Calu3 (cell line): ENCODE measurements at regions not wholly inside any gene's neighbourhood (a gene's known extent, or its start where the extent isn't known, plus 50 kb on each side); places are given as distances from the start of the nearest gene placed in this dataset.

Experiments used
- BruUV-seq: library from RNA; stranded (reverse); fragments of 400-500 nt; replicated peaks from 2 replicates; lab custom pipeline; 2021; lab: Mats Ljungman, UMichigan
- CTCF ChIA-PET: fragments of 300-600 bp; sonication (Branson Sonifier 250); formaldehyde crosslinking; loops from one replicate; lab custom pipeline; 2022; ENCODE audit warnings: antibody characterized with exemption; lab: Charles Lee
- DNase-seq: peaks from one replicate; pipeline ENCODE4 v3.0.0; 2022
- H3K27ac Mint-ChIP-seq: one replicate; pipeline ENCODE4 v1.8.0; 2022; ENCODE audit warnings: mixed read lengths; ENCODE audit not compliant: unreplicated experiment
- H3K27me3 Mint-ChIP-seq: one replicate; pipeline ENCODE4 v1.8.0; 2022; ENCODE audit warnings: mixed read lengths; ENCODE audit not compliant: unreplicated experiment
- H3K36me3 Mint-ChIP-seq: one replicate; pipeline ENCODE4 v1.8.0; 2022; ENCODE audit warnings: mild to moderate bottlenecking, moderate library complexity, mixed read lengths; ENCODE audit not compliant: insufficient read depth, unreplicated experiment
- H3K4me1 Mint-ChIP-seq: one replicate; pipeline ENCODE4 v1.8.0; 2022; ENCODE audit warnings: mild to moderate bottlenecking, low read depth, mixed read lengths; ENCODE audit not compliant: unreplicated experiment
- H3K4me3 Mint-ChIP-seq: one replicate; pipeline ENCODE4 v1.8.0; 2022; ENCODE audit warnings: mild to moderate bottlenecking, low read depth, moderate library complexity, mixed read lengths; ENCODE audit not compliant: unreplicated experiment
- H3K9me3 Mint-ChIP-seq: one replicate; pipeline ENCODE4 v1.8.0; 2022; ENCODE audit warnings: low read depth, mixed read lengths; ENCODE audit not compliant: unreplicated experiment
- CTCF ChIP-seq: fragments of 200-600 bp; IDR thresholded peaks from one replicate; pipeline ENCODE4 v1.8.0; 2022; ENCODE audit warnings: antibody characterized with exemption; ENCODE audit not compliant: unreplicated experiment
- intact Hi-C: fragments of 100-400 bp; cut with micrococcal nuclease; formaldehyde crosslinking; loops from one replicate; pipeline ENCODE4 v1.10.0; 2022; ENCODE audit not compliant: unreplicated experiment

GRCh38 chr10:91073286-91073979 lies 147.0 kb upstream of the PCGF5 start:
- intact Hi-C loops, result no loop called here
- Mint-ChIP-seq H3K27me3 (peaks cover 72% of the 10 kb centered on the region), H3K27ac (no peak overlapping the region), H3K36me3 (no peaks in the 10 kb centered on the region), H3K4me3 (no peak overlapping the region), H3K4me1 (peaks cover 11% of the 10 kb centered on the region), H3K9me3 (no peaks in the 10 kb centered on the region)
- BruUV-seq, result no TSS peak
- CTCF ChIA-PET, result no interaction called here
- no peak for DNase-seq
- no peak for TF ChIP-seq CTCF

GRCh38 chr10:91076991-91077548 lies 143.4 kb upstream of the PCGF5 start:
- BruUV-seq, result no TSS peak
- CTCF ChIA-PET, result no interaction called here

GRCh38 chr10:91077549-91078071 lies 142.9 kb upstream of the PCGF5 start:
- Mint-ChIP-seq H3K36me3 (no peaks in the 10 kb centered on the region), H3K4me1 (peaks cover 11% of the 10 kb centered on the region), H3K9me3 (no peaks in the 10 kb centered on the region), H3K4me3 (peak overlapping the region; percentile 25), H3K27ac (no peak overlapping the region), H3K27me3 (peaks cover 83% of the 10 kb centered on the region)
- peak; percentile 58 for DNase-seq
- intact Hi-C loops, result loop anchor here (5.0 kb wide), 1 partner anchor 65 kb away; no protein-coding TSS in a partner anchor
- BruUV-seq, result no TSS peak
- CTCF ChIA-PET, result interaction anchor here (0.7 kb wide), 1 partner anchor 122 kb away, joined by 3 read pairs; no protein-coding TSS in a partner anchor
- no peak for TF ChIP-seq CTCF

More at GRCh38 chr10:91076991-91077548, 143.4 kb upstream of the PCGF5 start:
- intact Hi-C loops, result loop anchor here (5.0 kb wide), 1 partner anchor 65 kb away; no protein-coding TSS in a partner anchor
- Mint-ChIP-seq H3K4me1 (peaks cover 11% of the 10 kb centered on the region), H3K27ac (no peak overlapping the region), H3K4me3 (peak overlapping the region; percentile 25), H3K9me3 (no peaks in the 10 kb centered on the region), H3K36me3 (no peaks in the 10 kb centered on the region), H3K27me3 (peaks cover 88% of the 10 kb centered on the region)
- no peak for TF ChIP-seq CTCF
- DNase-seq, result no peak

GRCh38 chr10:91080776-91081175 lies 139.7 kb upstream of the PCGF5 start:
- Mint-ChIP-seq H3K36me3 (no peaks in the 10 kb centered on the region), H3K4me1 (peaks cover 11% of the 10 kb centered on the region), H3K27me3 (peaks cover 62% of the 10 kb centered on the region), H3K27ac (no peak overlapping the region), H3K9me3 (no peaks in the 10 kb centered on the region), H3K4me3 (no peak overlapping the region)
- BruUV-seq, result no TSS peak
- intact Hi-C loops, result no loop called here
- CTCF ChIA-PET, result interaction anchor here (1.1 kb wide), 1 partner anchor 8 kb away, joined by 3 read pairs; no protein-coding TSS in a partner anchor
- no peak for DNase-seq
- no peak for TF ChIP-seq CTCF
